22Rv1 (cell line): ENCODE measurements at regions not wholly inside any gene's neighbourhood (a gene's known extent, or its start where the extent isn't known, plus 50 kb on each side); places are given as distances from the start of the nearest gene placed in this dataset.

Experiments
- ZFX ChIP-seq: fragments of 450-650 bp; IDR thresholded peaks from 2 replicates; pipeline ENCODE4 v1.6.1; 2017; ENCODE audit warnings: antibody characterized with exemption, borderline replicate concordance
- TF ChIP-seq, protein P1 (sequence below): fragments of 450-650 bp; IDR thresholded peaks from 2 replicates; pipeline ENCODE4 v1.5.1; 2017; ENCODE audit warnings: mild to moderate bottlenecking

DNA sequence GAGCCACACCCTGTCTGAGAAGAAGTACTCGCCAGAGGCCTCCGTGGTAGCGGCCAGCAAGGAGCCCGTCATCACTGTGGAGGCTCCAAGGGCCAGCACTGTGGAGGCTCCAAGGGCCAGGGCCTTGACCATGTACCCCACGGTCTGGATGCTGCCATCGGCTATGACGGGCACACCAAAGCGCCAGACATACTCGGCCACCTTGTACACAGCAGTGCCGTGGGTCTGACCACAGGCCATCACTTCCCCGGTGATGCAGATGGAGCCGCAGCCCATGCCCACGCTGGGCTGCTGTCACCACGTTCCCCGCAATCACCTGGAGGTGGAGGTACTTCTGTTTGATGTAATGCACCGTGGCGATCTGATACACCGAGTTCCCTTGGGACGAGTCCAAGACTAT lies 377.7 kb upstream of the MAOA start:
- TF ChIP-seq, protein P1, sequence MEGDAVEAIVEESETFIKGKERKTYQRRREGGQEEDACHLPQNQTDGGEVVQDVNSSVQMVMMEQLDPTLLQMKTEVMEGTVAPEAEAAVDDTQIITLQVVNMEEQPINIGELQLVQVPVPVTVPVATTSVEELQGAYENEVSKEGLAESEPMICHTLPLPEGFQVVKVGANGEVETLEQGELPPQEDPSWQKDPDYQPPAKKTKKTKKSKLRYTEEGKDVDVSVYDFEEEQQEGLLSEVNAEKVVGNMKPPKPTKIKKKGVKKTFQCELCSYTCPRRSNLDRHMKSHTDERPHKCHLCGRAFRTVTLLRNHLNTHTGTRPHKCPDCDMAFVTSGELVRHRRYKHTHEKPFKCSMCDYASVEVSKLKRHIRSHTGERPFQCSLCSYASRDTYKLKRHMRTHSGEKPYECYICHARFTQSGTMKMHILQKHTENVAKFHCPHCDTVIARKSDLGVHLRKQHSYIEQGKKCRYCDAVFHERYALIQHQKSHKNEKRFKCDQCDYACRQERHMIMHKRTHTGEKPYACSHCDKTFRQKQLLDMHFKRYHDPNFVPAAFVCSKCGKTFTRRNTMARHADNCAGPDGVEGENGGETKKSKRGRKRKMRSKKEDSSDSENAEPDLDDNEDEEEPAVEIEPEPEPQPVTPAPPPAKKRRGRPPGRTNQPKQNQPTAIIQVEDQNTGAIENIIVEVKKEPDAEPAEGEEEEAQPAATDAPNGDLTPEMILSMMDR: no peak
- TF ChIP-seq ZFX: no peak
